22Rv1 (cell line): ENCODE measurements at regions not wholly inside any gene's neighbourhood (a gene's known extent, or its start where the extent isn't known, plus 50 kb on each side); places are given as distances from the start of the nearest gene placed in this dataset.

Source experiments
- H3K27ac ChIP-seq: fragments of 450-650 bp; 2 replicates; pipeline ENCODE4 v1.5.1; 2017
- ZFX ChIP-seq: fragments of 450-650 bp; IDR thresholded peaks from 2 replicates; pipeline ENCODE4 v1.6.1; 2017; ENCODE audit warnings: antibody characterized with exemption, borderline replicate concordance
- TF ChIP-seq, protein P1 (sequence below): fragments of 450-650 bp; IDR thresholded peaks from 2 replicates; pipeline ENCODE4 v1.5.1; 2017; ENCODE audit warnings: mild to moderate bottlenecking

DNA sequence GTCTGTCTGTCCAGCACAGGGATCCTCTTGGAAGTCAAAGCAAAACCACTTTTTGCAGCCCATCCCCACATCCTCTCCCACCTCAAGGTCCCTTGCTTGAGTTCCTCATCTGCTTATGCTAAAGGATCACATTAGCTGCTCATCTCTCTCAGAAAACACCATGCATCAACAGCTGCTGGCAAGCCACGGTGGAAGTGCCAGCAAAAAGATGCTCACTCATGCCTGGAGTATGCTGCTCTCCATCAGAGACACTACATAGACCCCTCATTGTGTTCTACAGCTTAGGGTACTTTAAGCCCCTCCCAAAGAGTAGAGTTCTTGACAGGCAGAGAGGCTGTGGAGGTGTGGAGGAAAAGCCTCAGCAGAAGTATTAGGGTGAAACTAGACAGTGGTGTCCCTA lies 94.6 kb upstream of the COL8A1 start:
- no peak overlapping the region for H3K27ac ChIP-seq
- TF ChIP-seq, protein P1, sequence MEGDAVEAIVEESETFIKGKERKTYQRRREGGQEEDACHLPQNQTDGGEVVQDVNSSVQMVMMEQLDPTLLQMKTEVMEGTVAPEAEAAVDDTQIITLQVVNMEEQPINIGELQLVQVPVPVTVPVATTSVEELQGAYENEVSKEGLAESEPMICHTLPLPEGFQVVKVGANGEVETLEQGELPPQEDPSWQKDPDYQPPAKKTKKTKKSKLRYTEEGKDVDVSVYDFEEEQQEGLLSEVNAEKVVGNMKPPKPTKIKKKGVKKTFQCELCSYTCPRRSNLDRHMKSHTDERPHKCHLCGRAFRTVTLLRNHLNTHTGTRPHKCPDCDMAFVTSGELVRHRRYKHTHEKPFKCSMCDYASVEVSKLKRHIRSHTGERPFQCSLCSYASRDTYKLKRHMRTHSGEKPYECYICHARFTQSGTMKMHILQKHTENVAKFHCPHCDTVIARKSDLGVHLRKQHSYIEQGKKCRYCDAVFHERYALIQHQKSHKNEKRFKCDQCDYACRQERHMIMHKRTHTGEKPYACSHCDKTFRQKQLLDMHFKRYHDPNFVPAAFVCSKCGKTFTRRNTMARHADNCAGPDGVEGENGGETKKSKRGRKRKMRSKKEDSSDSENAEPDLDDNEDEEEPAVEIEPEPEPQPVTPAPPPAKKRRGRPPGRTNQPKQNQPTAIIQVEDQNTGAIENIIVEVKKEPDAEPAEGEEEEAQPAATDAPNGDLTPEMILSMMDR, result no peak
- no peak for TF ChIP-seq ZFX

DNA sequence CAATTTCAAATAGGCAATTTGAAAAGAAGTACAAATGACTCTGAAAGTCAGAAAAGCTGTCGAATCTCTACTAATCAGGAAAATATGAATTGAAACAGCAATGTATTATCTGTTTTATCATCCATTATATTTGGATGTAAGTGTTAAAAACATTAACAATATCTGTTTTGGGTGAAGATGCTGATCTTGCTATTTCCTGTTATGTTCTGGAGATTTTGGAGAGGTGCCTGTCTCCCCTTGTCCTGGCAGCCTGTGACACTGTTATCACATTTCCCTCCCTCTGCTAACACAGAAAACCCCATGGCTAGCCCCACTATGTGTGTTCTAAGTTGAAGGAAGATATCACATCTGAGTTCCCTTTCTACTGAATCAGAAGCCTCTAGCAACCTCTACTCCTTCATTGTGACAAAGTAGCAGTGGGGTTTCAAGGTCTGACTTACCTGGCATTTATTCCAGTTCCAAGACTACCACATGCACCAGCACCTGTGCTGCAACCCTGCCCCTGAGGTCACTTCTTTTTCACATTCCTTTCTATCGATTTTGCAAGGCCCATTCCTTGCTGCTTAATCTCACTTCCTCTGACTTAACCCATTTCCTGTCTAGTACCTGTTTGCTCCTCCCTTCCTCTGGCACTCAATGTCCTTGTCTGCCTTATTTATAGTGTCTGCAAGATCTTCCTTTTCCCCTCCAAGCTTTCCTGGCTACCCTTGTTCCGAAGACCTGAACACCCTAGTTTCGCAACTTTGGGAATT lies 95.5 kb upstream of the COL8A1 start:
- TF ChIP-seq, protein P1, result no peak
- TF ChIP-seq ZFX, result no peak
- no peak overlapping the region for H3K27ac ChIP-seq

DNA sequence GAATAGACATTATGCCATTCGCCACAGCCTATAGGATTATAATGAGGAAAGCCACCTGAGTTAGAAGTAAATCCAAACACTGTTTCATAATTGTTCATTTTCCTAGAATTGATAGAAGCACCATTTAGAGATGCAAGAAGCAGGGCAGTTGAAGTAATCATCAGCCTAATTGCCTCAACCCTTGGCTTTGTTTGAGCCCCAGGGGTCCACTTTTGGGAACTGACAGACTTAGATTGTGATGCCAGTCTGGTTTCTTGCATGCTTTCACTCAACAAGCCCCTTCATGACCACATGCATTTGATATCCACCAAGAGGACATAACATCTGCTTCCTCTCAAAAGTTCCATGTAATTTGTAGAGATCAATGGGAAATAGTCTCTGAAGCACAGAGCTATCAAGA lies 97.2 kb upstream of the COL8A1 start:
- TF ChIP-seq ZFX, result no peak
- TF ChIP-seq, protein P1, result no peak
- H3K27ac ChIP-seq, result no peak overlapping the region

DNA sequence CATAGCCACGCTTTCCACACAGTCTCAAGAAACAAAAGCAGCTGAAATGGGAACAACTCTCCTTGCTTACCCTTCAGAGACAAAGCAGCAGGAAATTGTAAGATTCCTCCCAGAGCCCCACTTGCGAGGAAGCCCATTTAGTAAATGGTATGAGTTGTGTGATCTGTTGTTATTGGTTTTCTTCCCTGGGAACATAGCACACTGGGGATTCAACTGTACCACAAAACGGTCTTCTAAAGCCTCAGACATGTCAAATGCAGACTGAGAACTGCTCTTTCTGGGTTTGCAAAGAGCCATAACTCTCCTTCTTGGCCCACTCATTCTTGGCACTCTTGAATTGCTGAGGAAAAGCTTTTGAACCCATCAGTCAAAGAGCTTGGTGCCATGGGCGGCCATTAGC lies 101.0 kb upstream of the COL8A1 start:
- no peak overlapping the region for H3K27ac ChIP-seq
- TF ChIP-seq, protein P1, result no peak
- TF ChIP-seq ZFX, result no peak

DNA sequence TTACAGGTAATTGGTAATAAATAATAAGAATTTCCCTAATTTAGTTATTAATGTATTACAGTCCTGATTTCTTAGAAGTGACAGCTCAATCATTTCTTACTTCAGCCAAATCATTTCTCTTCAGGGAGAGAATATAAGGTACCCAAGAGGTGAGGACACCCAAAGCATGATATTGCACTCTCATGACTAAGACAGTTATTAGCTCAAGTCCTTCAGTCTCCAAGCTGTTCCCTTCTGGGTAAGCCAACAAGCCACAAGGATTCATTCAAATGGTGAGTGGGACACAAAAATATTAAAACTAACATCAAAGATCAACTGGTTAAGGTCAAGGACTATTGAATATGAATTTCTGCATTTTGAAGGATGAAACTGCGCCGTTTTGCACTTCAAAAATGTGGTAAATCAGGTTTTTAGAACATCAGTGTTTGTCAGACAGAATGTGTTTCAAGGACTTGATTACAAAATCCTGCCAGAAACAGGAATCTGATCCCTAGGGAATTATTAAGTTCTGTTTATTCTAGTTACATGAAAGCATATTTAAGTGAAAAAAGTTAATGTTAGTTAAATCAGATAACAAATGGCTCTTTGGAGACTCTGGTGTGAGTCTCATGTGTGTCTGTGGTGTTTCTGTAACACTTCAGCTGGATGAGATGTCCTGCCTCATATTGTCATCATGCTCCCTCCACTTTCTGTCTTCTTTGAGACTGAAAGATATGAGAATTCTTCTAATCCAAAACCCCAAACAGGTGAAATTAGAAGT lies 101.7 kb upstream of the COL8A1 start:
- TF ChIP-seq, protein P1, result no peak
- no peak for TF ChIP-seq ZFX
- H3K27ac ChIP-seq, result no peak overlapping the region

DNA sequence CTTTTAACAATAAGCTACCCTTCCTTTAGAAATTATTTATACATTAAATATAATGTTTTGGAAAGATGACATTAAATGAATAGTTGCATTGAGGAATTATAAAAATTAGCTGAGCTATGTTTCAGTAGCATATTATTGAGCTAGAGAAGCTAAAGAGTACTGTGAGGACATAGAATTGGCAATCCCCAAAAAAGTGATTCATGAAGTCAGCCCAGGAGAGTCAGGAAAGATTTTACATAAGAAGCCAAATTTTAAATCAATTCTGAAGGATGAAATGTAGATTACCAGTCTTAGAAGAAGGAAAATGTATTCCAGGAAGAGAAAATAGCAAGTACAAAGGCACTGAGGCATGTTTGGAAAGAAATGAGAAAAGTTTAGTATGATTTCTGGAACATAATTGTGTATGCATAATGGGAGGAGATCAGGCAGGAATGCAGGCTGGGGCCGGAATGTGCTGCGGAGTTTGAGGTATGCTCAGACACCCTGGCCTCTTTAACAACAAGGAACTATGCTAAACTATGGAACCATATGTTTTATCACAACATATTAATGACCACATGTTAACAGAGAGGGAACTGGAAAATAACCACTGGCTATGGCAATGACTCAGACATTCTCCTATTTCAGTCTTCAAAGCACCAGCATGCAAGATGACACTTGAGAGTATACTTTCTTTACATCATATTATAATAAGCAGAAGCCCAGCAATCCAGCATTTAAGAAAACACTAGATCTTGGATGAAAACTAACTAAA lies 103.3 kb upstream of the COL8A1 start:
- TF ChIP-seq, protein P1, result no peak
- no peak for TF ChIP-seq ZFX
- H3K27ac ChIP-seq, result no peak overlapping the region
